ENCODE measurements at regions not wholly inside any gene's neighbourhood (a gene's known extent, or its start where the extent isn't known, plus 50 kb on each side); places are given as distances from the start of the nearest gene placed in this dataset.

DNA sequence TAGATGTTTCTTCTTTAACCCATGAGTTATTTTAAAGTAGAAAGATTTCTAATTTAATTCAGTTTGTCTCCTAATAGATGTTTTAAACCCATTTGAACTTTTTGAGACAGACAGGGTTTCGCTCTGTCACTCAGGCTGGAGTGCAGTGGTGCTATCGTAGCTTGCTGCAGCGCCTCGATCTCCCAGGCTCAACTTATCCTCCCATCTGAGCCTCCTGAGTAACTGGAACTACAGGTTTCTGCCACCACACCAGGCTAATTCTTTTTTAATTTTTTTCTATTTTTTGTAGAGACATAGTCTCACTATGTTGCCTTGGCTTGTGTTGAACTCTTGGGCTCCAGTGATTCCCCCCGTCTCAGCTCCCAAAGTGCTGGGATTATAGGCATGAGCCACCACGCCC is 53.0 kb upstream of the RAB18 start:
- intact Hi-C loops (cut with DNase I): loop anchor here in 1 of 10 donors (10.0 kb wide), 1 partner anchor 794 kb away; no protein-coding TSS in a partner anchor
- 83 to 89% (median 87%) methylated on average over 6 of the region's 6 CpGs for WGBS, 4 donors
- H3K27ac ChIP-seq: no peak overlapping the region
- H3K9me3 ChIP-seq: no peaks in the 10 kb centered on the region
- DNase-seq: no peak
- TF ChIP-seq, protein P1, sequence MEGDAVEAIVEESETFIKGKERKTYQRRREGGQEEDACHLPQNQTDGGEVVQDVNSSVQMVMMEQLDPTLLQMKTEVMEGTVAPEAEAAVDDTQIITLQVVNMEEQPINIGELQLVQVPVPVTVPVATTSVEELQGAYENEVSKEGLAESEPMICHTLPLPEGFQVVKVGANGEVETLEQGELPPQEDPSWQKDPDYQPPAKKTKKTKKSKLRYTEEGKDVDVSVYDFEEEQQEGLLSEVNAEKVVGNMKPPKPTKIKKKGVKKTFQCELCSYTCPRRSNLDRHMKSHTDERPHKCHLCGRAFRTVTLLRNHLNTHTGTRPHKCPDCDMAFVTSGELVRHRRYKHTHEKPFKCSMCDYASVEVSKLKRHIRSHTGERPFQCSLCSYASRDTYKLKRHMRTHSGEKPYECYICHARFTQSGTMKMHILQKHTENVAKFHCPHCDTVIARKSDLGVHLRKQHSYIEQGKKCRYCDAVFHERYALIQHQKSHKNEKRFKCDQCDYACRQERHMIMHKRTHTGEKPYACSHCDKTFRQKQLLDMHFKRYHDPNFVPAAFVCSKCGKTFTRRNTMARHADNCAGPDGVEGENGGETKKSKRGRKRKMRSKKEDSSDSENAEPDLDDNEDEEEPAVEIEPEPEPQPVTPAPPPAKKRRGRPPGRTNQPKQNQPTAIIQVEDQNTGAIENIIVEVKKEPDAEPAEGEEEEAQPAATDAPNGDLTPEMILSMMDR (IDR thresholded peaks at IDR 0.05): no peak
- no peak for TF ChIP-seq POLR2A (IDR thresholded peaks at IDR 0.05)
- no peaks in the 10 kb centered on the region for H3K36me3 ChIP-seq
- peaks cover 0 to 10% (median 0%) of the 10 kb centered on the region in 9 donors for H3K27me3 ChIP-seq
- no peak for ATAC-seq
- peaks cover 0 to 30% (median 0%) of the 10 kb centered on the region in 12 donors for H3K4me1 ChIP-seq
- H3K4me3 ChIP-seq: no peak overlapping the region

- ATAC-seq: no peak
- Histone ChIP-seq H3K27ac (no peak overlapping the region), H3K4me3 (no peak overlapping the region), H3K27me3 (peaks cover 0 to 10% (median 0%) of the 10 kb centered on the region in 9 donors), H3K36me3 (no peaks in the 10 kb centered on the region), H3K4me1 (peaks cover 0 to 30% (median 0%) of the 10 kb centered on the region in 12 donors), H3K9me3 (no peaks in the 10 kb centered on the region)
- intact Hi-C loops (cut with DNase I): loop anchor here in 1 of 10 donors (10.0 kb wide), 1 partner anchor 795 kb away; no protein-coding TSS in a partner anchor
- TF ChIP-seq, protein P1 (IDR thresholded peaks at IDR 0.05): no peak
- no peak for TF ChIP-seq POLR2A (IDR thresholded peaks at IDR 0.05)
- no peak for DNase-seq
Measured at GRCh38 chr10:27450225-27450624, 53.9 kb upstream of the RAB18 start.

DNA sequence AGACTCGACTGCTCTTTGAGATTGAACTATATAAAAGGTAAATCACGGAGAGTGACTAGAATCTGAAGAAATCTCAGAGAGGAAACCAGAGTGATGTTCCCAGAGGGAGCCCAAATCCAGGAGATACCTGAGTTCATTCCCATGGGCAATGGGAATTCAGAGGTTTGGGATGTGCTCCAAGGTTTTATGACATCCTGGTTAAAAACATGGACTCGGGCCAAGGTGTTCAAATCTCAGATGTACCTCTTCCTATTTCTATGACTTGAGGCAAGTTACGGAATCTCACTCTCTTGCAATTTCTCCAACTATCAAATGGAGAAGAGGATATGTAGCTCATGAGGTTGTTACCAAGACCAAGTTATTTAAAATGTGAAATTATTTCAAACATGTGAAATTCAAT is 54.5 kb upstream of the RAB18 start:
- Histone ChIP-seq H3K4me1 (peaks cover 0 to 30% (median 0%) of the 10 kb centered on the region in 12 donors), H3K27ac (no peak overlapping the region), H3K9me3 (no peaks in the 10 kb centered on the region), H3K4me3 (no peak overlapping the region), H3K27me3 (peaks cover 0 to 10% (median 0%) of the 10 kb centered on the region in 9 donors), H3K36me3 (no peaks in the 10 kb centered on the region)
- WGBS, 4 donors: 68 to 79% (median 72%) methylated on average over 4 of the region's 4 CpGs
- DNase-seq (no peak), ATAC-seq (no peak)
- intact Hi-C loops (cut with DNase I): loop anchor here (5.0 to 10.0 kb wide), 9 partner anchors 203 to 935 kb away; no protein-coding TSS in a partner anchor
- TF ChIP-seq, protein P1 (IDR thresholded peaks at IDR 0.05): no peak
- TF ChIP-seq POLR2A (IDR thresholded peaks at IDR 0.05): no peak

DNA sequence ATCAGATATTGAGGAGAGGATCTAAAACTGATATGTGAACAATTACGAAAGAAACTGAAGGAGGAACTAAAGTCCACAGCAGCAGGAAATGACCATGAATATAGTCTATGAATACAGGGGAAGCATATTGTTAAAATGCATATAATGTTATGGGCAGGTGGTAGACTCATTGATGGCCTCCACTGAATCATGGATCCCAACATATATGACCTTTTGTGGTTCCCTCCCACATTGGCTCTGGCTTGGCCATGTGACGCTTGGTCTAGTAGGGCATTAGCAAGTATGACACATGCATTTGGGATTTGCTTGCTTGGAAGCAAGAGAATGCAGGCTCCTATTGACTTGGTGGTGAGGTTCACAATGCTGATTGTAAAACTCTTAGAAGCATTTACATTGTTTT is 55.2 kb upstream of the RAB18 start:
- 83 to 85% (median 85%) methylated on average over 2 of the region's 2 CpGs for WGBS, 4 donors
- TF ChIP-seq POLR2A (IDR thresholded peaks at IDR 0.05): no peak
- TF ChIP-seq, protein P1 (IDR thresholded peaks at IDR 0.05): no peak
- Histone ChIP-seq H3K36me3 (no peaks in the 10 kb centered on the region), H3K9me3 (no peaks in the 10 kb centered on the region), H3K27me3 (peaks cover 0 to 10% (median 0%) of the 10 kb centered on the region in 9 donors), H3K4me1 (peaks cover 0 to 30% (median 0%) of the 10 kb centered on the region in 12 donors), H3K4me3 (no peak overlapping the region), H3K27ac (no peak overlapping the region)
- ATAC-seq: no peak
- no peak for DNase-seq
- intact Hi-C loops (cut with DNase I): loop anchor here (5.0 to 10.0 kb wide), 9 partner anchors 203 to 936 kb away; no protein-coding TSS in a partner anchor
